ENCODE measurements at regions not wholly inside any gene's neighbourhood (a gene's known extent, or its start where the extent isn't known, plus 50 kb on each side); places are given as distances from the start of the nearest gene placed in this dataset.

DNA sequence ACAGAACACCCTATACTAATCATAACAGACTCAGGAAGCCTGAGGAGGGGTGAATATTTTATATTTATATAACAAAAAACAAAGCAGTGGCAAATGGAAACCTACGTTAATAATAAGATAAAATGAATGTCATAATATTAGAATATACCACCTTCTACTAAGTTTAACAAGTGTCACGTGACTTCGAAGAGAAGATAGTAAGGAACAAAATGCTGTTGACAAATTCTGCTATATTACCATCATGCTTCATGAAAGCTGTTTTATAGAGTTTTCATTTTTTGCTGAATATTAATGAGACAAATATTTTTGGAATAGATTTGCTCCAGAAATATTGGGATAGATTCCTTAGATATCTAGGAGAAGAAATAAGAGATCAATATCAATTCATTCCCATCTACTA lies 450.6 kb upstream of the DCN start:
- Histone ChIP-seq H3K27ac (ENCODE audit: low read depth in 1 of 2, low read length in 2 of 2) (no peak overlapping the region), H3K9ac (ENCODE audit: low read depth in 1 of 2, low read length in 2 of 2) (no peak overlapping the region), H3K9me3 (ENCODE audit: control insufficient read depth in 4 of 4, low read length in 3 of 4) (peaks cover 0 to 4% (median 0%) of the 10 kb centered on the region in 4 donors), H3K4me3 (ENCODE audit: low read depth in 1 of 3, low read length in 3 of 3) (no peak overlapping the region), H3K4me1 (ENCODE audit: control insufficient read depth in 4 of 4, insufficient read depth in 4 of 4, low read length in 3 of 4) (no peaks in the 10 kb centered on the region), H3K36me3 (ENCODE audit: control insufficient read depth in 4 of 4, insufficient read depth in 3 of 4, low read depth in 1 of 4, low read length in 3 of 4) (no peaks in the 10 kb centered on the region), H3K27me3 (ENCODE audit: control insufficient read depth in 4 of 4, insufficient read depth in 4 of 4, low read length in 3 of 4) (no peaks in the 10 kb centered on the region)
- 90% methylated on average over 3 of the region's 3 CpGs for WGBS
- no peak for DNase-seq (ENCODE audit: low spot score)
- TF ChIP-seq TAF1 (conservative IDR thresholded peaks at IDR 0.05) (no peak), SP1 (IDR thresholded peaks at IDR 0.05) (no peak), RXRA (IDR thresholded peaks at IDR 0.05) (no peak), HNF4G (IDR thresholded peaks at IDR 0.05) (no peak), FOXA2 (IDR thresholded peaks at IDR 0.05) (no peak), EGR1 (IDR thresholded peaks at IDR 0.05; ENCODE audit: low read depth in 2 of 2) (no peak), NR2F2 (IDR thresholded peaks at IDR 0.05) (no peak), GABPA (IDR thresholded peaks at IDR 0.05 in 1 of 2, conservative IDR thresholded peaks at IDR 0.05 in 1 of 2) (no peak), FOXA1 (IDR thresholded peaks at IDR 0.05) (no peak), HNF4A (conservative IDR thresholded peaks at IDR 0.05) (no peak)
- TF ChIP-seq, protein P1, sequence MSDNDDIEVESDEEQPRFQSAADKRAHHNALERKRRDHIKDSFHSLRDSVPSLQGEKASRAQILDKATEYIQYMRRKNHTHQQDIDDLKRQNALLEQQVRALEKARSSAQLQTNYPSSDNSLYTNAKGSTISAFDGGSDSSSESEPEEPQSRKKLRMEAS (IDR thresholded peaks at IDR 0.05), result no peak
- TF ChIP-seq, protein P2, sequence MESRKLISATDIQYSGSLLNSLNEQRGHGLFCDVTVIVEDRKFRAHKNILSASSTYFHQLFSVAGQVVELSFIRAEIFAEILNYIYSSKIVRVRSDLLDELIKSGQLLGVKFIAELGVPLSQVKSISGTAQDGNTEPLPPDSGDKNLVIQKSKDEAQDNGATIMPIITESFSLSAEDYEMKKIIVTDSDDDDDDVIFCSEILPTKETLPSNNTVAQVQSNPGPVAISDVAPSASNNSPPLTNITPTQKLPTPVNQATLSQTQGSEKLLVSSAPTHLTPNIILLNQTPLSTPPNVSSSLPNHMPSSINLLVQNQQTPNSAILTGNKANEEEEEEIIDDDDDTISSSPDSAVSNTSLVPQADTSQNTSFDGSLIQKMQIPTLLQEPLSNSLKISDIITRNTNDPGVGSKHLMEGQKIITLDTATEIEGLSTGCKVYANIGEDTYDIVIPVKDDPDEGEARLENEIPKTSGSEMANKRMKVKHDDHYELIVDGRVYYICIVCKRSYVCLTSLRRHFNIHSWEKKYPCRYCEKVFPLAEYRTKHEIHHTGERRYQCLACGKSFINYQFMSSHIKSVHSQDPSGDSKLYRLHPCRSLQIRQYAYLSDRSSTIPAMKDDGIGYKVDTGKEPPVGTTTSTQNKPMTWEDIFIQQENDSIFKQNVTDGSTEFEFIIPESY (IDR thresholded peaks at IDR 0.05), result no peak

DNA sequence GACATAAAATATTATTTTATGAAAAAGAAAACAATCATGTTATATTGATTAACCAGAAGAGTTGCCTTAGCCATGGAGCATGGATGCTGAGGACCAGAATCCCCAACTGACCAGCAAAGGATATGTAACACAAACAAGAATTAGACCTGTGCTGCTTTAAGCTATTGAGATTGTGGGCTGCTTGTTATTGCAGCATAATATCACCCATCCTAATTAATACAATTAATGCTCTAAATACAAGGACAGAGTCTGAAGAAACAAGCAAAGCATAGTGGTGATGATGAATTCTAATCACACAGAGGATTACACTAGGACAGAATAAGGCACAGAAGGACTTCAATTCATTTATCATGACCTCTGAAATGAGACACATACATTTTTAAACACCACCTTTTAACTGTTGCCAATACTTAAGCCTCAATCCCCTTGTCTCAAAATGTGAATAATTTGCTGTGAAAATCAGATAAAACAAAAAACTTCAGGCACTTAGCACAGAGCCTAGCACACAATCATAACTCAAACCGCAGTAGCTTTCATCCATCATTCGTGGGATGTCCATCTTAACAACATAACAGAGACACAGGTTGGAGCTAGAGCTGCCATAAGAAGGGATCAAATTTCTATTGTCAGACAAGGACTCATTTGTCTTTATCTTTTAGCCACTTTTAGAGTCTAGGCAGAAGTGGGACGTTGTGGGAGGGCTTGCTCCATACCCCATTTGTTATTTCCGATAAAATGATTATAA lies 449.6 kb upstream of the DCN start:
- WGBS, result 91% methylated on average over 4 of the region's 4 CpGs

More for the DNA sequence above, 449.6 kb upstream of the DCN start:
- no peak overlapping the region for H3K27ac ChIP-seq (ENCODE audit: low read depth in 1 of 2, low read length in 2 of 2)
- peaks cover 0 to 4% (median 0%) of the 10 kb centered on the region in 4 donors for H3K9me3 ChIP-seq (ENCODE audit: control insufficient read depth in 4 of 4, low read length in 3 of 4)
- no peaks in the 10 kb centered on the region for H3K36me3 ChIP-seq (ENCODE audit: control insufficient read depth in 4 of 4, insufficient read depth in 3 of 4, low read depth in 1 of 4, low read length in 3 of 4)
- no peak overlapping the region for H3K4me3 ChIP-seq (ENCODE audit: low read depth in 1 of 3, low read length in 3 of 3)
- DNase-seq (ENCODE audit: low spot score), result no peak
- no peak overlapping the region for H3K9ac ChIP-seq (ENCODE audit: low read depth in 1 of 2, low read length in 2 of 2)
- no peaks in the 10 kb centered on the region for H3K4me1 ChIP-seq (ENCODE audit: control insufficient read depth in 4 of 4, insufficient read depth in 4 of 4, low read length in 3 of 4)
- no peaks in the 10 kb centered on the region for H3K27me3 ChIP-seq (ENCODE audit: control insufficient read depth in 4 of 4, insufficient read depth in 4 of 4, low read length in 3 of 4)
- TF ChIP-seq GABPA (IDR thresholded peaks at IDR 0.05 in 1 of 2, conservative IDR thresholded peaks at IDR 0.05 in 1 of 2) (no peak), HNF4A (conservative IDR thresholded peaks at IDR 0.05) (no peak), JUND (IDR thresholded peaks at IDR 0.05) (no peak), TAF1 (conservative IDR thresholded peaks at IDR 0.05) (no peak), RAD21 (IDR thresholded peaks at IDR 0.05) (no peak), SP1 (IDR thresholded peaks at IDR 0.05) (no peak), EGR1 (IDR thresholded peaks at IDR 0.05; ENCODE audit: low read depth in 2 of 2) (no peak), YY1 (IDR thresholded peaks at IDR 0.05) (no peak)
- TF ChIP-seq, protein P3, sequence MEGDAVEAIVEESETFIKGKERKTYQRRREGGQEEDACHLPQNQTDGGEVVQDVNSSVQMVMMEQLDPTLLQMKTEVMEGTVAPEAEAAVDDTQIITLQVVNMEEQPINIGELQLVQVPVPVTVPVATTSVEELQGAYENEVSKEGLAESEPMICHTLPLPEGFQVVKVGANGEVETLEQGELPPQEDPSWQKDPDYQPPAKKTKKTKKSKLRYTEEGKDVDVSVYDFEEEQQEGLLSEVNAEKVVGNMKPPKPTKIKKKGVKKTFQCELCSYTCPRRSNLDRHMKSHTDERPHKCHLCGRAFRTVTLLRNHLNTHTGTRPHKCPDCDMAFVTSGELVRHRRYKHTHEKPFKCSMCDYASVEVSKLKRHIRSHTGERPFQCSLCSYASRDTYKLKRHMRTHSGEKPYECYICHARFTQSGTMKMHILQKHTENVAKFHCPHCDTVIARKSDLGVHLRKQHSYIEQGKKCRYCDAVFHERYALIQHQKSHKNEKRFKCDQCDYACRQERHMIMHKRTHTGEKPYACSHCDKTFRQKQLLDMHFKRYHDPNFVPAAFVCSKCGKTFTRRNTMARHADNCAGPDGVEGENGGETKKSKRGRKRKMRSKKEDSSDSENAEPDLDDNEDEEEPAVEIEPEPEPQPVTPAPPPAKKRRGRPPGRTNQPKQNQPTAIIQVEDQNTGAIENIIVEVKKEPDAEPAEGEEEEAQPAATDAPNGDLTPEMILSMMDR (IDR thresholded peaks at IDR 0.05; ENCODE audit: low read depth, low read length, missing input control), result no peak
- TF ChIP-seq, protein P4, sequence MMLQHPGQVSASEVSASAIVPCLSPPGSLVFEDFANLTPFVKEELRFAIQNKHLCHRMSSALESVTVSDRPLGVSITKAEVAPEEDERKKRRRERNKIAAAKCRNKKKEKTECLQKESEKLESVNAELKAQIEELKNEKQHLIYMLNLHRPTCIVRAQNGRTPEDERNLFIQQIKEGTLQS (IDR thresholded peaks at IDR 0.05), result no peak

Measured in liver (tissue), 8 donors.